ENCODE measurements at regions not wholly inside any gene's neighbourhood (a gene's known extent, or its start where the extent isn't known, plus 50 kb on each side); places are given as distances from the start of the nearest gene placed in this dataset.

- TF ChIP-seq POLR2A (IDR thresholded peaks at IDR 0.05) (no peak), CTCF (IDR thresholded peaks at IDR 0.05) (no peak), POLR2AphosphoS5 (IDR thresholded peaks at IDR 0.05) (no peak), EP300 (IDR thresholded peaks at IDR 0.05) (no peak)
Observed at GRCh38 chr3:88434001-88434400, 284.2 kb downstream of the C3orf38 start.

All from upper lobe of left lung (tissue), 4 donors.